ENCODE measurements at regions not wholly inside any gene's neighbourhood (a gene's known extent, or its start where the extent isn't known, plus 50 kb on each side); places are given as distances from the start of the nearest gene placed in this dataset.

DNA sequence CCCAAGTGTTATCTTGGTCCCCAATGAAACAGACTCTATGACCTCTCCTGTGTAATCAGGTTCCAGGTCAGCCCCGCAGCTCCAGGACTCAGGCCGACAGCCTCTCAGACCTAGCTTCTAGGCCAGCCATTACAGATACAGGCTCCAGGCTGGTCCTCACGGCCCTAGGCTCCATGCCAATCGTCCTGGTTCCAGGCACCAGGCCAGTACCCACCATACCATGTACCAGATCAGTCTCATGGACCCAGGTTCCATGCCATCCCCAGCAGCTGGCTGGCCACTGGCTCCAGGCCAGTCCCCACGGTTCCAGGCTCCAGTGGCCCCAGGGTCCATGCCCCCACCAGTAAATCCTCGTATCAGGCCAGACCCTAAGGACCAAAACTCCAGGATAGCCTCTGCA, 1326.6 kb upstream of the C9orf72 start:
- TF ChIP-seq, protein P1, sequence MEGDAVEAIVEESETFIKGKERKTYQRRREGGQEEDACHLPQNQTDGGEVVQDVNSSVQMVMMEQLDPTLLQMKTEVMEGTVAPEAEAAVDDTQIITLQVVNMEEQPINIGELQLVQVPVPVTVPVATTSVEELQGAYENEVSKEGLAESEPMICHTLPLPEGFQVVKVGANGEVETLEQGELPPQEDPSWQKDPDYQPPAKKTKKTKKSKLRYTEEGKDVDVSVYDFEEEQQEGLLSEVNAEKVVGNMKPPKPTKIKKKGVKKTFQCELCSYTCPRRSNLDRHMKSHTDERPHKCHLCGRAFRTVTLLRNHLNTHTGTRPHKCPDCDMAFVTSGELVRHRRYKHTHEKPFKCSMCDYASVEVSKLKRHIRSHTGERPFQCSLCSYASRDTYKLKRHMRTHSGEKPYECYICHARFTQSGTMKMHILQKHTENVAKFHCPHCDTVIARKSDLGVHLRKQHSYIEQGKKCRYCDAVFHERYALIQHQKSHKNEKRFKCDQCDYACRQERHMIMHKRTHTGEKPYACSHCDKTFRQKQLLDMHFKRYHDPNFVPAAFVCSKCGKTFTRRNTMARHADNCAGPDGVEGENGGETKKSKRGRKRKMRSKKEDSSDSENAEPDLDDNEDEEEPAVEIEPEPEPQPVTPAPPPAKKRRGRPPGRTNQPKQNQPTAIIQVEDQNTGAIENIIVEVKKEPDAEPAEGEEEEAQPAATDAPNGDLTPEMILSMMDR (optimal IDR thresholded peaks at IDR 0.05 in 1 of 3, IDR thresholded peaks at IDR 0.05 in 1 of 3, conservative IDR thresholded peaks at IDR 0.05 in 1 of 3; ENCODE audit: extremely low read depth in 1 of 3, insufficient read depth in 2 of 3, low read length in 3 of 3), result no peak
- no peak for TF ChIP-seq EZH2 (IDR thresholded peaks at IDR 0.05; ENCODE audit: low read length)

Data from keratinocyte (primary cell).